HG03432 (cell line): ENCODE measurements at regions not wholly inside any gene's neighbourhood (a gene's known extent, or its start where the extent isn't known, plus 50 kb on each side); places are given as distances from the start of the nearest gene placed in this dataset.

Experiments
- ATAC-seq: cut with Tn5 transposase; IDR thresholded peaks from one replicate; pipeline ENCODE4 v1.9.1; 2021; ENCODE audit warnings: mild to moderate bottlenecking, moderate library complexity; ENCODE audit not compliant: unreplicated experiment

- peak; percentile 67 for ATAC-seq
These were observed 182.5 kb downstream of the TMX3 start for GRCh38 chr18:68532328-68532885.

- no peak for ATAC-seq
These were observed 189.8 kb downstream of the TMX3 start for GRCh38 chr18:68525091-68525490.

- ATAC-seq, result peak; percentile 86
These were observed 194.4 kb downstream of the TMX3 start for GRCh38 chr18:68520406-68521075.

- no peak for ATAC-seq
These were observed 195.6 kb downstream of the TMX3 start for GRCh38 chr18:68519336-68519735.

GRCh38 chr18:68509902-68510301 is 205.0 kb downstream of the TMX3 start:
- no peak for ATAC-seq

DNA sequence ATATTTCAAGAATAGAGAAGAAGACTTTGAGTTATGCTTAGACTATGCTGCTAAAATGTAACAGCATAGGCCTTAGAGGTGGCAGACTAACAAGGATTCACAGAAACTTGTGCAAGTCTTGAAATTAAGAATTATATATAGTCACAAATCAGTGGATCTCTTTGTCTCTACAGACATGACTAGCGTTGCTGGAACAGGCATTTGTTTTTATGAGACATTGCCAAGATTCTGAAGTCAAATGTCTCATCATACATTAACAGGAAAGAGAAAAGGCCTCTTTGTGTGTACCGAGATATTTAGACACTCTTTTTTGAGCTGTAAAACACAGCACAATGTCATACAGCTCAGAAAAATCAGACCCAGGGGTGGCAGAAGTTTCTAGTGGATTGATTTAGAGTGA is 207.1 kb downstream of the TMX3 start:
- no peak for ATAC-seq

DNA sequence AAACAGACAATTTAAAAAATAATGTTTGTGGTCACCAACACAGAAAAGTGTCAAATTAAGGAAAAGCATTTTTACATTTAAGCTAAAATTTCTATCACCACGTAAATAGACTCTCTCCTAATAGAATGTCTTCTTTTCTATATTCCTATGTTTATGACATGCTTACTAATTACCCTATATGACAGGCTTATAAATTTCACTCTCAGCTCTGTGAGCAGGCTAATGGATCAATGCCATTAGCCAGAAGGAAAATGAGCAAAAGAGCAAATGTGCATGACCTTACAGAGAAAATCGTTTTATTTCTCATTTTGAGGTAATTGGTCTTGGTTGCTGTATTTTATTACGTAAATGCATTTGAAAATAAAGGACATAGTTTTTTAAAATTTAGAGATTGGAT is 209.7 kb downstream of the TMX3 start:
- no peak for ATAC-seq

GRCh38 chr18:68504441-68505177 is 210.3 kb downstream of the TMX3 start:
- ATAC-seq, result no peak

GRCh38 chr18:68500556-68500955 is 214.4 kb downstream of the TMX3 start:
- no peak for ATAC-seq

DNA sequence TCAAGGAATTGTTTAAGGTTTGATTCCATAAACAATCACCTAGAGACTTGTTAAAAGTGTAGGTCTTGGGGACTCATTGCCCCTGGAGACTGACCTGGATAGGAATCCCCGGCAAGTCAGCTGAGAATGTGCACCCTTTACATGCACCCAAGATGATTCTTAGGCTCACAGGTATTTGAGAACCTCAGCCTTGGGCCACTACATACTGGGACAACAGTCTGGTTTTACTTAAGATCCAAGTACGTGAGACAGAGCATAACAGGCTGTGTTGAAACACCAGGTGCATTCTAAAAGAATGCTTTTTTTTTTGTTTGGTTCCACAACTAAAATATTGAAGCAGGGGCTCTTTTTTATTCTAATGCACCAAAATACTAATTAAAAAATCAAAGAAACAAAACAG is 215.8 kb downstream of the TMX3 start:
- no peak for ATAC-seq

DNA sequence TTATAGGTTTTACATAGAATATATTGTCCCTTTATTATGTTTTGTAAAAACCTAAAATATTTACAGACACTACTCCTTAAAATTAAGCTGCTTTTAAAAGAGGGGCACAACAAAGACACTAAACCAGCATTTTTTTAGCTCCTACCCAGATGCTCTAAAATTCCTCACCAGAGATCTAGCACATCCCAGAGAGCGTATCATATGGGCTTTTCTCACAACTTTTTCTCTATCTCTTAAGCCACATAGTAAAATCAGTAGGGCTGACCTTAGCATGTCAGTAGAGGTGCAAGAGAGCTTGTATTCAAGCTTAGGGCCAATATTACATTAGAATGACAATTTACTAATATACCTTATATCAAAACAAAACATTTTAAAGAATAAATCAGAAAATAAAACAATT is 216.3 kb downstream of the TMX3 start:
- no peak for ATAC-seq

- no peak for ATAC-seq
These were observed 216.7 kb downstream of the TMX3 start for GRCh38 chr18:68498185-68498584.

- no peak for ATAC-seq
These were observed 219.9 kb downstream of the TMX3 start for GRCh38 chr18:68494802-68495581.

DNA sequence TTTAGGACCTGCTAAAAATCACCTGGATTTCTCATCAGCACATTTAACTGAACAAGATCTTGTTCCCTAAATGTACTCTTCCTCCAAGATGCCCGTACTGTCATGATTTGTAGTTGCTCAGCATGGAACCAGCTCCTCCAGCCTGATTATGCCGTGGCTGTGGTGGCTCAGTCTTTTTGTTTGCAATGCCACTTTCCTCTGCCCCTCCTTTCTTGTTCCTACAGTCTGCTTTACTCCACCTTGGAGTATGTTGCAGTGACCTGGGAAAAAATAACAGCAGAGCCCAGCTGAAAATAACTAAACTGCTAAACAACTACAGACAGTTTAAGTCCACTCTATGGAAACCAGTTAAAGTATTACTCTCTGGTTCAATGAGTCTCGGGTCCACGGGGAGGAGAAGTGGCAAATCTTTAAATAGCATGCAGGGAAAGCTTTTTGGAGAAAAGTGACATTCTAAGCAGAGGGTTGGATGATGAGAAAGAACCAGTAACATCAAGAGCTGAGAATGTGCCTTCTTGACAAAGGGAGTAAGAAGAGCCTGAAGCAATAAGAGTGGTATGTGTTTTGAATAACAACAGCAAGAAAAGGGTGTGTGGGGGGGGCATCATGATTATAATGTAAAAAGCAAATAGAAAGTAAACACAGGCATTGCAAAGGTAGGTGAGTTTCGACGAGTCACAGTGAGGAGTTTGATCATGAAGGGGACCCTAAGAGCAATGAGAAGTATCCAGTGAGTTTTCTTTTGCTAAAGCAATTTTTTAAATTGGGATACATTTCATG is 225.7 kb downstream of the TMX3 start:
- ATAC-seq, result no peak

DNA sequence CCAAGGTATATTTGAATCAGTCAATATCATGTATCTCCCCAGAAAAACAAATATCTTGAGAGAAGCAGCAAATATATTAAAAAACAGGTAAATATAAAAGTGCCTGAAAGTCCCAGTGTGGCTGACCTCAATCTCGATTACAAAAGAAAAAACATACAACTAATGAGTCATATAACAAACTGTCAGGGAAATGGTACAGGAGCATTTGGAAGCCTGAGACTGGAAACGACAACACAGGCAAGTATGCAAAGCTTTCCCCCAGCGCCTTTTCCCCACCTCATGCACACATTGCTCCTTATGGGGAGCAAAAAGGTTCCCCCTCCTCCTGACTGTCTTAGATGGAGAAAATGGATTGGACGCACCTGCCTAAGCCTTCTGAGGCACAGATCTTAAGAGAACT is 230.7 kb downstream of the TMX3 start:
- no peak for ATAC-seq

DNA sequence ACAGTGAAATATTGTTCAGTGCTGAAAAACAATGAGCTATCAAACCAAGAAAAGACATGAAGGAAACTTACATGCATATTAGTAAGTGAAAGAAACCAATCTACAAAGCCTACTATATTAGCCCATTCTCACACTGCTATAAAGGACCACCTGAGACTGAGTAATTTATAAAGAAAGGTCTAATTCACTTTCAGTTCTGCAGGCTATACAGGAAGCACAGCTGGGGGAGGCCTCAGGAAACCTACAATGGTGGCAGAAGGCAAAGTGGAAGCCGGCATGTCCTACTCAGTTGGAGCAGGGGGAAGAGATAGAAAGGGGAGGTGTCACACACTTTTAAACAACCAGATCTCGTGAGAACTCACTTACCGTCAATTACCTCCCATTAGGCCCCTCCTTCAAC is 232.1 kb downstream of the TMX3 start:
- no peak for ATAC-seq

DNA sequence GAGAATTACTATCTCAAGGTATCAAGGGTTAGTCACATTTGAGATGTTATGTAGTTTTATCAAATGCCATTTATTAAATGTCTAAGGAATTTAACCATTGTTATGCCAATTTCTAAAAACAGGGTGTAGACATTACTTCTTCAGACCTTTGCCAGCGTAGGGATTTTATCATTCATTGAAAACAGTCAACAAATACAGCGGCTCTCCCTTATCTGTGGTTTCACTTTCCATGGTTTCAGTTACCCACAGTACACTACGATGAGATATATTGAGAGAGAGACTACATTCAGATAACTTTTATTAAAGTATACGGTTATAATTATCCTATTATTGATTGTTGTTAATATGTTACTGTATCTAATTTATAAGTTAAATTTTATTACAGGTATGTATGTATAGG is 234.7 kb downstream of the TMX3 start:
- ATAC-seq, result no peak

GRCh38 chr18:68478246-68478645 is 236.7 kb downstream of the TMX3 start:
- ATAC-seq, result peak; percentile 65

- no peak for ATAC-seq
These were observed 239.0 kb downstream of the TMX3 start for GRCh38 chr18:68475883-68476282.

- no peak for ATAC-seq
These were observed 242.1 kb downstream of the TMX3 start for GRCh38 chr18:68472701-68473295.
